GM13977 (cell line): ENCODE measurements at regions not wholly inside any gene's neighbourhood (a gene's known extent, or its start where the extent isn't known, plus 50 kb on each side); places are given as distances from the start of the nearest gene placed in this dataset.

Experiments
- DNase-seq: peaks from one replicate; pipeline ENCODE4 v3.0.0; 2012; ENCODE audit warnings: low spot score
- in situ Hi-C: fragments of 300-500 bp; cut with MboI; formaldehyde crosslinking; loops from one replicate; pipeline ENCODE4 v1.12.0; 2022; ENCODE audit warnings: low sequenced_read_pairs, low pct_unique_long_range_greater_than_20kb, mixed read lengths, inconsistent platforms; ENCODE audit not compliant: unreplicated experiment
- TF ChIP-seq, protein P1 (sequence below): IDR thresholded peaks from 2 replicates; pipeline ENCODE4 v1.5.1; 2012; ENCODE audit warnings: mild to moderate bottlenecking, control low read depth; ENCODE audit not compliant: insufficient read depth; ENCODE audit errors: extremely low read depth, missing control alignments

DNA sequence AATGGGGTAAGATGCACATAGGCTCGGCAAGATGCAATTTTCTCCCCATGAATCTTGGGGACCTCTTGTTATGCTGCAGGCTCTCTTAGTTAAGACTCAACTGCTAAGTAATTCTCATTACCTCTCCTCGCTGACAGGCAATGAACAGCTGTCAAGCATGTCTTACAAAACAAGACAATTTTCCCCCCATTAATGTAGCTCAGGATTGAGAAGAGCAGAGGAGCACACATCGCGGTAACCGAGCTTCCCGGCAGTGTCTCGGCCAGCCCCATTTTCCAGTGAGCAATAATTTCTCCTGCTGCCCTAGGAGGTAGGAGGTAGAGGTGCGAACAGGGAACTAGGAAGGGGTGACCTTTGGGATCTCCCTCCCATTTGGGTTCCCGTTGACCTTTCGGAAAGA lies 272.1 kb downstream of the HAPSTR1 start:
- no peak for DNase-seq
- TF ChIP-seq, protein P1, sequence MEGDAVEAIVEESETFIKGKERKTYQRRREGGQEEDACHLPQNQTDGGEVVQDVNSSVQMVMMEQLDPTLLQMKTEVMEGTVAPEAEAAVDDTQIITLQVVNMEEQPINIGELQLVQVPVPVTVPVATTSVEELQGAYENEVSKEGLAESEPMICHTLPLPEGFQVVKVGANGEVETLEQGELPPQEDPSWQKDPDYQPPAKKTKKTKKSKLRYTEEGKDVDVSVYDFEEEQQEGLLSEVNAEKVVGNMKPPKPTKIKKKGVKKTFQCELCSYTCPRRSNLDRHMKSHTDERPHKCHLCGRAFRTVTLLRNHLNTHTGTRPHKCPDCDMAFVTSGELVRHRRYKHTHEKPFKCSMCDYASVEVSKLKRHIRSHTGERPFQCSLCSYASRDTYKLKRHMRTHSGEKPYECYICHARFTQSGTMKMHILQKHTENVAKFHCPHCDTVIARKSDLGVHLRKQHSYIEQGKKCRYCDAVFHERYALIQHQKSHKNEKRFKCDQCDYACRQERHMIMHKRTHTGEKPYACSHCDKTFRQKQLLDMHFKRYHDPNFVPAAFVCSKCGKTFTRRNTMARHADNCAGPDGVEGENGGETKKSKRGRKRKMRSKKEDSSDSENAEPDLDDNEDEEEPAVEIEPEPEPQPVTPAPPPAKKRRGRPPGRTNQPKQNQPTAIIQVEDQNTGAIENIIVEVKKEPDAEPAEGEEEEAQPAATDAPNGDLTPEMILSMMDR, result no peak
- in situ Hi-C loops, result no loop called here

DNA sequence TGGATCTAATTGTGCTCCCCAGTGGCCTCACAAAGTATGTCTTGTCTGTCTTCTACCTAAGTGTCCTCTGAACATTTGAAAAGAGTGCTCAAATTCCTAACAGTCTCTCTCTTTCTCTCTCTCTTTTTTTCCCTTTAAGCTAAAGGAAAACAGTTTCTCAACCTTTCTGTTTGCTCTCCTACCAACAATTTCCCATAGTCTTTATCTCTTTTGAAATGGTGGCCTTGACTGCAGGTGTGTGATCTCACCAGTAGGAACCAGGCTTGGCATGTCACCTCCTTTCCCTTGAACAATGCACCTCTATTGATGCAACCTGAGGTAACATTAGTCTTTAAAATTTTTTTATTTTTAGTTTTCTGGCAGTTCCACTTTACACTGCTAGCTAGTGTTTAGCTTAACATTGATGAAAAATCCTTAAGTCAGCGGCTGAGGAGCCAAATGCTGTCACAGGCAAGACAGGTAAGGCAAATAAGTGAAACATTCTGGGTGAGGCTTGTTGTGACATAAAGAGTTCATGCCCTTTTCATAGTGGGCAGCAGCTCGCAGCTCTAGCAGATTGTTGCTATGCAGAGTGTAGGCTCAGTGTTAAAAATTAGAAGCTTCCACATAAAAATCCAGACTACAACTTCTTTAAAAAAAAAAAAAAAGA lies 273.4 kb downstream of the HAPSTR1 start:
- DNase-seq, result no peak
- TF ChIP-seq, protein P1, result no peak
- in situ Hi-C loops, result no loop called here

DNA sequence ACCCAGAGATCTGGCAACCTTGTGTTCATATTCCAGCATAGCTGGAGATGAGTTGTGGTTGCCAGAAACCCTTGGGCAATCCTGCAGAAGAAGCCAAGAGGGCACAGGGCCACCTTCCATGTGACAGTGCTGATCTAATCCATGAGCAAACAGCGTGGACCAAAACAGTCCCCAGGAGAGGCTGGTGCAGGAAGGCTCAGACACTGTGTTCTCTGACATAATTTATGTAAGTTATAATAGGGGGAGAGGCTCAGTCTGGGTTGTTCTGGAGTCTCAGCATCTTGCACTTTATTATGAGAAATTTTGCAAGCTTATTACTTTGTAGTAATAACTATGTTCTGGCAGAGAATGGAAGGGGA lies 273.9 kb downstream of the HAPSTR1 start:
- in situ Hi-C loops, result no loop called here
- DNase-seq, result no peak
- TF ChIP-seq, protein P1, result no peak

DNA sequence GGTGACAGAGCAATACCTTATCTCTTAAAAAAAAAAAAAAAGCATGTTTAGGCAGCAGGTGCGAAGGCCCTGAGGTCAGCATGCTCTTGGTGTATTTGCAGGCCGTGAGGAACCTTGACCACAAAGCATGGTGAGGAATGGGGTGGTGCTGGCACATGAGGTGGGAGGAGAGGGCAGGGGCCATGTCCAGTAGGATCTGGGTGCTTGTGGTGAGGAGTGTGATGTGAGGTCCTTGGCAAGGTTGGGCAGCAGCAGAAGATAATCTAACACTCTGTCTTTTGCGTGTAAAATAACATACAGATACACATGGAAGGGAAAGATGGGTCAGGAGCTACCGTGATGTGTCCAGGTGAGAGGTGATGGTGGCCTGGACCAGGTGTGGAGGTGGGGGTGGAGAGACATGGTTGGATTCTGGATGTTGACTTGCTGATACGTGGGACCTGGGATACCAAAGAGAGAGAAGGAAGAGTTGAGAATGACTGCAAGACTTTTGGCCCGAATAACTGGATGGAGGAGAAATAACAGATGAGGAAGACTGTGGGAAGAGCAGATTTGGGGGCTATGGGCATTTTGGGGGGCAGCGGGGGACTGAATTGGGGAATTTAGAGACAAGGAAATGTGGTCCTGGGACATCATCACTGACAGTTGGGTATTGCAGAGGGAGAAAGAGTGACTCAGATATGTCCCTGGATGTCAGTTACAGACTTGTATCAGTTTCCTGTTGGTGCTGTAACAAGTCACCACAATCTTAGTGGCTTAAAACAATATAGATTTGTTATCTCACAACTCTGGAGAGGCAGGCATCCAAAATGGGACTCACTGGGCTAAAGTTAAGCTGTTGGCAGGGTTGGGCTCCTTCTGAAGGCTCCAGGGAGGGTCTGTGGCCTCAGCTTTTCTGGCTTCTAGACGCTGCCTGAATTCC lies 274.9 kb downstream of the HAPSTR1 start:
- in situ Hi-C loops, result no loop called here
- TF ChIP-seq, protein P1, result no peak
- no peak for DNase-seq

DNA sequence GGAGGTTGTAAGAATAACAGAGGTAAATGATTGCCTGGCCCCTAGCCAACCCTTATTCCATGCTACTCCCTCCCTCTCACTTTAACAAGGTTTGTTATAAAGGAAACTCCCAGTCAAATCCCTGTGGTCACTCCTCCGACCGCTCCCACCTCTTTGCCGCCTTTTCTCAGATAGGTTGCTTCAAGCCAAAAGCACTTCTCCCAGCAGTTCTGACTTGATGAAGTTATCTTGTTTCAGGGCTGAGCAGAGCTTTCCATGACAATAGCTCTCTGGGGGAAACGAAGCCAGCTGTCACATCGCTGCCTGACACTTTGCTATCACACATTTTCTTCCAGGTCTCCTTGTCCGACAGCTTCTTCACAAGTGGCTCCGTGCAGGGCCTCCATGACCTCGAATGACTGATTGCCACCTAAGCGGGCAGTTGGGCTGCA lies 278.6 kb downstream of the HAPSTR1 start:
- no peak for DNase-seq
- in situ Hi-C loops, result no loop called here
- TF ChIP-seq, protein P1, result no peak

DNA sequence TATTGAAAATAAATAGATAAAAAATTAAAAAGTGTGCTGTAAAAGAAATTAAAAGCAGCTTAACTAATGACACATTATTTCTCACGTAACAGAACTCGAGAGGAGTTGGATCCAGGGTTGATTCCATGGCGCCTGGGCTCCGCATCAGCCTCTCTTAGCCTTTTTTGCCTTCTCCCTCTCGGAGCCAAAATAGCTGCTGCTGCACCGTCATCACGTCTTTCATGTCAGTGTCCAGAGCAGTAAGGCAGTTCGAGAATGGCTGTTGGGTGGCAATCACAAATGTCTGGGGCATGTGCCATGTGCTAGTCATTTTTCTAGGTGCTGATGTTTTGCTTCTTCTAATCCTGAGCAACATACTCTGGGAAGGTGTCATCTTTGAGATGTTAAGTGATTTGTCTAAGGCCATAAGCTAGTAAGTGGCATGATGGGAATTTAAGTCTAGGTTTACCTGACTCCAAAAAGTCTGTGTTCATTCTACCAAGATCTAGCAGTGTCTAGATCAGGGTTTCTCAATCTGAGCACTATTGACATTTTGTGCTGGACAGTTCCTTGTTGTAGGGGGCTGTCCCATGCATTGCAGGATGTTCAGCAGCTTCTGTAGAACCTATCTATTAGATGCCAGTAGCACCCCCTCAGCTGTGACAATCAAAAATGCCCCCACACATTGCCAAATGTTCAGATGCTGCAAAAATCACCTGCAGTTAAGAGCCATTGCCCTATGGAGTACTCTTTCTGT lies 280.4 kb downstream of the HAPSTR1 start:
- in situ Hi-C loops, result no loop called here
- DNase-seq, result no peak
- TF ChIP-seq, protein P1, result no peak
